ENCODE measurements at regions not wholly inside any gene's neighbourhood (a gene's known extent, or its start where the extent isn't known, plus 50 kb on each side); places are given as distances from the start of the nearest gene placed in this dataset.

GRCh38 chr16:49148410-49148809 lies 133.2 kb downstream of the CBLN1 start:
- no peak for TF ChIP-seq CTCF (IDR thresholded peaks at IDR 0.05; ENCODE audit: low read length)
- TF ChIP-seq EZH2 (optimal IDR thresholded peaks at IDR 0.05; ENCODE audit: low read depth, low read length) = no peak
- TF ChIP-seq EZH2phosphoT487 (IDR thresholded peaks at IDR 0.05; ENCODE audit: low read length) = no peak
